ENCODE measurements at regions not wholly inside any gene's neighbourhood (a gene's known extent, or its start where the extent isn't known, plus 50 kb on each side); places are given as distances from the start of the nearest gene placed in this dataset.

GRCh38 chr5:135181653-135182052 lies 147.6 kb upstream of the PITX1 start:
- TF ChIP-seq, protein P1, sequence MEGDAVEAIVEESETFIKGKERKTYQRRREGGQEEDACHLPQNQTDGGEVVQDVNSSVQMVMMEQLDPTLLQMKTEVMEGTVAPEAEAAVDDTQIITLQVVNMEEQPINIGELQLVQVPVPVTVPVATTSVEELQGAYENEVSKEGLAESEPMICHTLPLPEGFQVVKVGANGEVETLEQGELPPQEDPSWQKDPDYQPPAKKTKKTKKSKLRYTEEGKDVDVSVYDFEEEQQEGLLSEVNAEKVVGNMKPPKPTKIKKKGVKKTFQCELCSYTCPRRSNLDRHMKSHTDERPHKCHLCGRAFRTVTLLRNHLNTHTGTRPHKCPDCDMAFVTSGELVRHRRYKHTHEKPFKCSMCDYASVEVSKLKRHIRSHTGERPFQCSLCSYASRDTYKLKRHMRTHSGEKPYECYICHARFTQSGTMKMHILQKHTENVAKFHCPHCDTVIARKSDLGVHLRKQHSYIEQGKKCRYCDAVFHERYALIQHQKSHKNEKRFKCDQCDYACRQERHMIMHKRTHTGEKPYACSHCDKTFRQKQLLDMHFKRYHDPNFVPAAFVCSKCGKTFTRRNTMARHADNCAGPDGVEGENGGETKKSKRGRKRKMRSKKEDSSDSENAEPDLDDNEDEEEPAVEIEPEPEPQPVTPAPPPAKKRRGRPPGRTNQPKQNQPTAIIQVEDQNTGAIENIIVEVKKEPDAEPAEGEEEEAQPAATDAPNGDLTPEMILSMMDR (conservative IDR thresholded peaks at IDR 0.05; ENCODE audit: low read depth, low read length) = no peak
- TF ChIP-seq EZH2 (IDR thresholded peaks at IDR 0.05; ENCODE audit: borderline replicate concordance, low read depth, low read length, poor library complexity, severe bottlenecking) = no peak
